Nucleus accumbens (tissue), 56 donors: ENCODE measurements at regions not wholly inside any gene's neighbourhood (a gene's known extent, or its start where the extent isn't known, plus 50 kb on each side); places are given as distances from the start of the nearest gene placed in this dataset.
"Not testable (repeated sequence)": the region's sequence is repeated elsewhere in the genome, so short reads cannot be mapped to it uniquely, and the experiment has no call there.

ENCODE experiments used
- DNase-seq, 56 donors: peaks; one replicate each; lab custom pipeline; 2025; lab: John Stamatoyannopoulos, UW

- no peak for DNase-seq
Observed at GRCh38 chr10:130495891-130496636, 359.9 kb downstream of the GLRX3 start.

DNA sequence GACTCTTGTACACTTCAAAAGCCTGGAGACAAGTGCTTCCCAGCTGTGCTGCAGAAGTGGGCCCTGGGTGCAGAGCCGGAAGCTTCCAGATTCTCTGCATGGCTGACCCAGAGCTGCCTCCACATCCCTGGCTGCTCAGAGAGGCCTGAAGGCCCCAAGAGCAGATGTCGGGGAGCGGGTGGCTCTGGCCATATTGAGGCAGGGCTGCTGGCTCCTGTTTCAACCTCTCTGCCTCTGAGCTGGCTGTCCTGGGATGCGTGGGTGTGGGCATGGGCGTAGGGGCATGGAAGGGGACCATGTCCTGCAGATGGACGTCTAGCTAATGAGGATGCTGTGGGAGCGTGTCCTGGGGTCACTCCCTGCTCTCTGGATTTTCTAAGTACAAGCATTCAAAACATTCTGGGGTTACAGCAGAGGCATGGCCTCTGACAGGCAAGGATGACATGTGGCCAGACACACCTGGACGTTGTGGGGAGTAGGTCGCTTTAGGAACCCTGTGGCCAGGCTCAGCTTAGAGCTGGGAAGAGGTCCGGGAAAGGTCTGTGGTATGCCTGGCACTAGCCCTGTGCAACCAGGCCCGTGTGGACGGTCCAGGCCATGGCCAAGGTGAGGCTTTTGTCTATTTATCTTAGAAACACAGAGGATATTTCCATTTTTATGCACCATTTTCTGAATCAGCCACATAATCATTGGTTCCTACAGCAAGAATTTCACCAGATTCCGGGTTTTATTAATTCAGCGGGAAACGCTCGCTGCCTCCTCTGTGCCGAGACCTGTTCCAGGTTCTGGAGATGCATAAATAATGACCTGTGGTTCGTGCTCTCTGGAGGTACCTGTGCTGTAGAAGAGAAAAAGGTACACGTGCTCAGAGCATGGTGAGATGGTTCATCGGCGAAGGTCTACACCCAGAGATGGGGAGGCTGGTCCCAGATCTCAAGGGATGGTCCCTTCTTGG, 361.1 kb downstream of the GLRX3 start:
- DNase-seq = no peak

DNA sequence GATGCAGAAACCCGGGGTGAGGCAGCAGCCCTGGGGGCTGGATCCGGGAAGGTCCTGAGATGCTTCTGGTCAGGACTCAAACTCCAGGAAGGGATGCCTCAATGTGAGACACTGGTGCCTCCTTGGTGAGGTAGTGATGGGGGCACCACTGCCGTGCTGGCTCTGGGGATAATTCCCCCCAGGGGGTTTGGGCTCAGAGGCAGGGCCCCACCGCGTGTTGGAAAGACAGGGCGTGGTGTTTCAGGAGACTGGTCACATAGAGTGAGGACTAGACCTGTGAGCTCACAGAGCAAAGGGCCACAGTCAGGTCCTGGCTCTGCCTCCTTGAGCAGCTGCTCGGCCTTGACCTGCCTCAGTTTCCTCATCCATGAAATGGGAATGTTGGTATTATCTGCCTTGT, 361.9 kb downstream of the GLRX3 start:
- DNase-seq = no peak

DNA sequence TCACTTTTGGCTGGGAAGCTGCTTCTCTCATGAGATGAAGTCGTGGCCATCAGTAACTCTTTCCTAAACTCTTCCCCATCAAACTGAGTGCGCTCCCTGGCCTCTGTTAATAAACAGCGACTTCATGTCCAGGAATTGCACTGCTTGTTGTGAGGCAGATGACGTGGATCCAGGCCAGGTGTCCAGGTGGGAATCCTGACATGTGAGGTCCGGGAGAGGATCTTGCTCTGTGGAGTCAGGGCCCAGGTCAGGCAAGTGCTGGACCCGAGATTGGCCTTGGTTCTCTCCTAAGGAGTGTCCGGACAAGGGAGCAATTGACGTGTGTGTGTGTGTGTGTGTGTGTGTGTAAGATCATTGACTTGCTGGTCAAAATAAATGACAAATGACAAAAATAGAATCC, 362.7 kb downstream of the GLRX3 start:
- no peak for DNase-seq

DNA sequence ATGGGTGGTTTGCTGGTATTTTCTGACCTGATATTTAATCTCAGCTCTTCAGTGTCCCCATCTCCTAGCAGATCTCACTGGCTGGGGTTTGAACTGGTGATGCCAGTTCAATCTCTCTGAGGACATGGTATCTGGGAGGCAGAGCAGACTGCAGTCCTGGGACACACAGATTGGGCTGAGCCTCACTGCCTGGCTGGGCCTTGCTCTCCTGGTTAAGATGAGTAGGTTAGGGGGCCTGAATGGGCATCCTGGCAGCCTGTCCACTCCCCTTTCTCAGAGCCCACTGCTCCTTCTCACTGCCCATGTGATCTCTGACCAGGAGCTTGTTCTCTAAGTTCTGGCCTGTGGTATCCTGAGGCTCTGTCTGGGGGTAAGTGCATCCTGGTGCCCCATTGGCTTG, 363.4 kb downstream of the GLRX3 start:
- DNase-seq = no peak

DNA sequence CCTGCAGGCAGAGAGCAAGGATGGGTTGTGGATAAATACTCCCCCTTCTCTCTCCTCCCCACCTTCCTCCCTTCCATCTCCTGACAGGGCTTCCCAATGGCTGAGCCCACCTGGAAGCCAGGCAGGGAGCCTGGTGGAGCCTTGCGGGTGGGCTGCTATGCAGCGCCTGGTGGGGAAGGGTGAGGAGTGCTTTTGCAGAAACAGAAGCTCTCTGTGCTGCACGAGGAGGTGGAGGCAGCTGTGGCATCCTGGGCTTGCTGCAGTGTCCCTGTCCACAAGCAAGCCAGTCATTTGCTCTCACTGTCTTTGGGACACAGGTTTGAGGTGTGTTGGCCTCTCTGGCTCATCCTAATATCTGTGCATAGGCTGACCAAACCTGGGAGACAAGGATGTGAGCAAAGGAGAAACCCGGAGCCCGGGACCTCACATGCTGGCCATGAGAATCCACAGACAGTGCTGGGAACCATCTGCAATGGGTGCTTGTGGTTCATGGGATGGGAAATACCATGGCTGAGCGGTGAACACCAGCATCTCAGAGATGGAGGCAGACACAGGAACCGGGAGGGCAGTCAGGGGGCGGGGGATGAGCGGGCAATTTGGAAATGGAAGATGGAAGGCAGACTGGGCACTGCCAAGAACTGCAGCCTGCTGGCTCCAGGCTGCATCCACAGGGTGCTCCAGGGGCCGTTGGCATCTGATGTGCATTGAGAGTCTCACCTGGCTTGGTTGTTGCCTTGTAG, 364.2 kb downstream of the GLRX3 start:
- no peak for DNase-seq

- no peak for DNase-seq
Observed at GRCh38 chr10:130507461-130507860, 371.3 kb downstream of the GLRX3 start.

DNA sequence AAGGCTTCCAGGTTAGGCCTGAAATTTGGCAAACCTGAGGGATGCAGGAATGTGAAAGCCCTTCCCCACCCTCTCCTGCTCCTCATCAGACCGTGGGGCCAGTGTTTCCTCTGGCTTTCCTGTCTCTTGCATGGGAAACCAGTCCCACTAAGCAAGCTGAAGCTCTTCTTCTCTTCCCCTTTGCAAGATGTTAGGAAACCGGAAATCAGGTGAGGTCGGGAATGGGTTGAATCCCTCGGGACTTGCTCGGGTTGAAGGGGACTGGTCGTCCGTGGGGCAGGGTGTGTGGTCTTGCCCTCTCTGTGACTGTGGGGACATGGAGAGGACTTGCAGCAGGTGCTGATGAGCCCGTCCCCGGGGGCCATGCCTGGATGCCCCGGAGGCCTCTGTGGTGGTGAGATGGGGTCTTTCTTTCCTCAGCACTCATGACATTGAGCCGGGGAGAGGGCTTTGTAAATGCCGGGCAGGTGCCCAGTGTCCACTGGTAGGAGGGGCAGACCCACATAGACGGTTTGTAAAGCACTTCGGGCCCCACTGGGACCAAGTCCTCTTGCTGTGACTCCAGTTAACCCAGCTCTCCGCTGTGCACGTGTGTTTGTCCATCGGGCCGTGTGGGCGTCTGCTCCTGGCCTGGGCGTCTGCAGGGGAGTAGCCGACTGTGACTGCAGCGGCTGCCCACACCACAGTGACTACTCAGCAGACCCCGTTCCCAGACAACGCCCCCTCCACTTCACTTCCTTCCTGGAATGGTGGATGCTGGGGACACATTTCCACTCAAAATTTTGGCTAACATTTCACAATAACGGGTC, 373.9 kb downstream of the GLRX3 start:
- DNase-seq = no peak

DNA sequence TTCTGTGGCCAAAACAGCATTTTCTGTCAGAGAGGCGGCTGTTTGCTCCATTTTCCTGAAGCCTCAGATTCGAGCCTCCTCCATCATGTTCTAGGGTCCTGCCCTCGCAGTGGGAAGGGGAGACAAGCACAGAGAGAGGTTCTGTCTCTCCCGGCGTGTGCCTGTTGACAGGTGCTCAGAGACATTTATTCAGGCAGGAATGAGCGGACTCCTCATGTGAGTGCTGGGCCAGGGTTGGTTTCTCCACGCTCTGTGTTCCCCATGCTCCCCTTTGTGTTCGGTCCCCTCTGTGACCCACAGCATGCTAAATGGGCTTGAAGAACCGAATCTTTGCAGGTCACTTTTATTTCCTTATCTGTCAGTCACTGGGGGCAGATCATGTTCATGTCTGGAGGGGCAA, 374.6 kb downstream of the GLRX3 start:
- DNase-seq = no peak

DNA sequence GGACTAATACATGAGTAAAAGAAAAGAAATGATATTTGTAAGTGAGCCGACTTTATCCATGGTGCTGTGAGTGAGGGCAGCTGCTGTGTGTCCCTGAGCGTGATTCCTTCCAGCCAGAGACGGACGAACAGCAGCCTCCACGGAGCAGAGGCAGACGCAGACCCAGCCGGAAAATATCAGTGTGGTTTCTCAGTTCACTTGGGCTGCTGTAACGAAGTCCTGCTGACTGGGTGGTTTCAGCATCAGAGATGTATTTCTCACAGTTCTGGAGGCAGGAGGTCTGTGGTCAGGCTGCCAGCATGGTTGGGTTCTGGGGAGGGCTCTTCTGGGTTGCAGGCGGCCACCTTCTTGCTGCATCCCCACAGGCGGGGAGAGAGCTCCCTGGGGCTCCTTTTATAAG, 375.6 kb downstream of the GLRX3 start:
- DNase-seq = no peak

DNA sequence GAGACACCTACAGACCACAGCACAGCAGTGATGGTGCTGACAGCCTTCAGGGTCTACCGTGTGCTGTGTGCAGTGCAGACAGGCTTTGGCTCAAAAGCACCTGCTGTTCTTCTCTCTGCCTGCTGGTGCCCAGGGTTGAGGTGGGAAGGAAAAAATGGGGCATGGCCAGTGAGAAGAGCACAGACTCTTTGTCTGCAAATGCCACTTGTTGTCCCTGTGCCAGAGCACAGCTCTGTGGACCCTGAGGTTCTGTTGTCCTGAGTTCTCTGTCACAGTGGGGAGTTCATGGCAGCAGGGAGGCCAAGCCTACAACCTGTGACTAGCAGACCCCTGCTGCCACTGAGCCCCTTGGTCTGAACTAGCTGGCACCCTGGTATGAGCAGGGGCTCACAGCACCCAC, 376.7 kb downstream of the GLRX3 start:
- no peak for DNase-seq

GRCh38 chr10:130513686-130514476, 377.7 kb downstream of the GLRX3 start:
- no peak for DNase-seq

DNA sequence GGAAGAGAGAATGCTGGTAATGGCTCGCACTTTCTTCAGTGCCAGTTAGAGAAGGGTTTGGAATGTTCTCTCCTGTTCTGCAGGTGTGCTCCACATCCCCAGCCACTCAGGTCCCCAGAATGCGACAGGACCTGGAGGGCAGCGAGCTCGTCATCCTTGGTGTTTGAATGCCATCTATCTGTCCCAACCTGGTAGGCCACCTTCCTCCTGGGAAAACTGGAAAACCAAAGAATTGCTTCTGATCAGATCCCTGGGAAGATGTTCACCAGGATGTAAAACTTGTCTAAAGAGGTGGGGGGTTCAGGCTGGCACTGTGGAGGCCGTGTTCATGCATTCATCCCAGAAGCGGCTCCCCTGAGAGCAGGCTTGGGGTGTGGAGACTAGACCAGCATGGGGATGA, 379.5 kb downstream of the GLRX3 start:
- no peak for DNase-seq

- no peak for DNase-seq
Observed at GRCh38 chr10:130516141-130516735, 380.0 kb downstream of the GLRX3 start.

GRCh38 chr10:130518921-130519320, 382.7 kb downstream of the GLRX3 start:
- not testable (repeated sequence) for DNase-seq

GRCh38 chr10:130519791-130520190, 383.6 kb downstream of the GLRX3 start:
- no peak for DNase-seq

DNA sequence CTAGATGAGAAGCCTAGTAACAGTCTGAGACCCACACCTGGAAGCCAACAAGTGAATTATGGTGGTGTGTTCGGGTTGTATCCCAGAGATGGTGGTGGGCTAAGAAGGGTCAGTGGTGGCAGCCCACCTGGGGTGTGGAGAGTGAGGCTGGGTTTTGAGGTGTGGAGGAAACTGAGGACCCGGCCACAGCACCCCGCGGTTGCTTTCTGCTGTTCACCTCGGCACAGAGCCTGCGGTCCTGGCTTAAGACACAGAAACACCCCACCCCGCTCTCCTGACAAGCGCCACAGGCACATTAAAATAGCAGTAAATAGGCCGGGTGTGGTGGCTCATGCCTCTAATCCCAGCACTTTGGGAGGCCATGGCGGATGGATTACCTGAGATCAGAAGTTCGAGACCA, 395.1 kb downstream of the GLRX3 start:
- DNase-seq = no peak

- DNase-seq = no peak
Observed at GRCh38 chr10:130541090-130541489, 404.9 kb downstream of the GLRX3 start.

DNA sequence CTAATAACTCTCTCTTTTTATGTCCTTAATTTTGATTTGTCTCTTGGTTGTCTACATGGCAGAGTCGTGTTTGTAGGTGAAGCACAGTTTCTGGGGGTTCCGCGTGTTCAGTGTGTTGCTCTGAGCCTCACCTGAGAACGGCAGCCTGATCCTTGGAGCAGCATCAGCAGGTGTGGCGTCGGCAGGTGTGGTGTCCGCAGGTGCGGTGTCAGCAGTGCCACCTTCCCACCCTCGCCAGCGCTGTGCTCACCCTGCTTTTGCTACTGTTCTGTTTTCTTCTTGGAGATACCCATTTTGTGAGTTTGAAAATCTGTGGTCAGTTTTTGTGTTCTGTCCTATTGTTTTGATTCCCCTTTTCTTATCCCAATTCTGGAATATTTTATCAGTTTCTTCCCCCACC, 406.6 kb downstream of the GLRX3 start:
- no peak for DNase-seq
